ENCODE measurements at regions not wholly inside any gene's neighbourhood (a gene's known extent, or its start where the extent isn't known, plus 50 kb on each side); places are given as distances from the start of the nearest gene placed in this dataset.

GRCh38 chr2:184199274-184199673 is 399.1 kb upstream of the ZNF804A start:
- H2AFZ ChIP-seq (ENCODE audit: low read length): no peak overlapping the region
- H3K4me2 ChIP-seq (ENCODE audit: low read length): no peak overlapping the region
- H3K9me3 ChIP-seq (ENCODE audit: low read length): no peaks in the 10 kb centered on the region

GRCh38 chr2:184201246-184201645 is 397.1 kb upstream of the ZNF804A start:
- H4K20me1 ChIP-seq (ENCODE audit: insufficient read depth, low read length): no peaks in the 10 kb centered on the region
- 0 out of 2 replicates have a peak, but pooled peaks cover 3% of the 10 kb centered on the region for H3F3A ChIP-seq (ENCODE audit: insufficient read depth, low read length)
- no peak overlapping the region for H3K4me3 ChIP-seq (ENCODE audit: low read depth, low read length, poor library complexity, severe bottlenecking)
- no peak overlapping the region for H3K9ac ChIP-seq (ENCODE audit: low read length)
- no peaks in the 10 kb centered on the region for H3K79me2 ChIP-seq (ENCODE audit: insufficient read depth, low read length)
- H3K9me2 ChIP-seq (ENCODE audit: low read depth, low read length): no peaks in the 10 kb centered on the region
- no peak overlapping the region for H3K4me2 ChIP-seq (ENCODE audit: low read length)
- H3K9me3 ChIP-seq (ENCODE audit: low read length): no peaks in the 10 kb centered on the region
- no peak for TF ChIP-seq EZH2 (IDR thresholded peaks at IDR 0.05; ENCODE audit: borderline replicate concordance, low read length)
- TF ChIP-seq CTCF (IDR thresholded peaks at IDR 0.05; ENCODE audit: low read length): no peak
- no peak overlapping the region for H2AFZ ChIP-seq (ENCODE audit: low read length)
- no peaks in the 10 kb centered on the region for H3K27me3 ChIP-seq (ENCODE audit: insufficient read depth, low read length)
- H3K27ac ChIP-seq (ENCODE audit: low read depth, low read length, poor library complexity, severe bottlenecking): no peak overlapping the region
- H3K36me3 ChIP-seq (ENCODE audit: insufficient read depth, low read length): no peaks in the 10 kb centered on the region
- peaks cover 7% of the 10 kb centered on the region for H3K4me1 ChIP-seq (ENCODE audit: insufficient read depth, low read length, severe bottlenecking)

More at GRCh38 chr2:184199274-184199673, 399.1 kb upstream of the ZNF804A start:
- Histone ChIP-seq H3K27ac (ENCODE audit: low read depth, low read length, poor library complexity, severe bottlenecking) (no peak overlapping the region), H3K4me1 (ENCODE audit: insufficient read depth, low read length, severe bottlenecking) (peaks cover 7% of the 10 kb centered on the region), H3K9ac (ENCODE audit: low read length) (no peak overlapping the region), H3F3A (ENCODE audit: insufficient read depth, low read length) (0 out of 2 replicates have a peak, but pooled peaks cover 3% of the 10 kb centered on the region), H3K27me3 (ENCODE audit: insufficient read depth, low read length) (no peaks in the 10 kb centered on the region), H4K20me1 (ENCODE audit: insufficient read depth, low read length) (no peaks in the 10 kb centered on the region), H3K79me2 (ENCODE audit: insufficient read depth, low read length) (no peaks in the 10 kb centered on the region), H3K4me3 (ENCODE audit: low read depth, low read length, poor library complexity, severe bottlenecking) (no peak overlapping the region), H3K9me2 (ENCODE audit: low read depth, low read length) (no peaks in the 10 kb centered on the region), H3K36me3 (ENCODE audit: insufficient read depth, low read length) (no peaks in the 10 kb centered on the region)
- TF ChIP-seq CTCF (IDR thresholded peaks at IDR 0.05; ENCODE audit: low read length): no peak
- no peak for TF ChIP-seq EZH2 (IDR thresholded peaks at IDR 0.05; ENCODE audit: borderline replicate concordance, low read length)

- H2AFZ ChIP-seq (ENCODE audit: low read length): no peak overlapping the region
- no peak overlapping the region for H3K4me3 ChIP-seq (ENCODE audit: low read depth, low read length, poor library complexity, severe bottlenecking)
- no peaks in the 10 kb centered on the region for H3K27me3 ChIP-seq (ENCODE audit: insufficient read depth, low read length)
- 0 out of 2 replicates have a peak, but pooled peaks cover 3% of the 10 kb centered on the region for H3F3A ChIP-seq (ENCODE audit: insufficient read depth, low read length)
- H3K27ac ChIP-seq (ENCODE audit: low read depth, low read length, poor library complexity, severe bottlenecking): no peak overlapping the region
- TF ChIP-seq CTCF (IDR thresholded peaks at IDR 0.05; ENCODE audit: low read length) (no peak), EZH2 (IDR thresholded peaks at IDR 0.05; ENCODE audit: borderline replicate concordance, low read length) (no peak)
- H3K9me2 ChIP-seq (ENCODE audit: low read depth, low read length): no peaks in the 10 kb centered on the region
- H3K4me2 ChIP-seq (ENCODE audit: low read length): no peak overlapping the region
- no peaks in the 10 kb centered on the region for H3K4me1 ChIP-seq (ENCODE audit: insufficient read depth, low read length, severe bottlenecking)
- no peaks in the 10 kb centered on the region for H3K36me3 ChIP-seq (ENCODE audit: insufficient read depth, low read length)
- no peak overlapping the region for H3K9ac ChIP-seq (ENCODE audit: low read length)
- H3K9me3 ChIP-seq (ENCODE audit: low read length): no peaks in the 10 kb centered on the region
- no peaks in the 10 kb centered on the region for H4K20me1 ChIP-seq (ENCODE audit: insufficient read depth, low read length)
- H3K79me2 ChIP-seq (ENCODE audit: insufficient read depth, low read length): no peaks in the 10 kb centered on the region
Measured at GRCh38 chr2:184203661-184204060, 394.7 kb upstream of the ZNF804A start.

Data from OCI-LY1 (cell line).